Choroid plexus epithelial cell (primary cell): ENCODE measurements at regions not wholly inside any gene's neighbourhood (a gene's known extent, or its start where the extent isn't known, plus 50 kb on each side); places are given as distances from the start of the nearest gene placed in this dataset.
"Not testable (repeated sequence)": the region's sequence is repeated elsewhere in the genome, so short reads cannot be mapped to it uniquely, and the experiment has no call there.

Experiments
- DNase-seq: peaks from one replicate; pipeline ENCODE4 v3.0.0-alpha.2; 2010; ENCODE audit warnings: low read depth
- H3K4me3 ChIP-seq: 2 replicates; pipeline ENCODE4 v1.5.1; 2011; ENCODE audit warnings: low read depth, mild to moderate bottlenecking, control low read depth, low read length, moderate library complexity
- CTCF ChIP-seq: conservative IDR thresholded peaks from 2 replicates; pipeline ENCODE4 v1.5.1; 2011; ENCODE audit warnings: low read depth, mild to moderate bottlenecking, control low read depth, inconsistent platforms, low read length, moderate library complexity

- peak; percentile 68 for DNase-seq
- no peak for TF ChIP-seq CTCF
Measured at GRCh38 chr15:84112025-84112424, 123.5 kb upstream of the GOLGA6L4 start.

GRCh38 chr15:84113919-84114318, 121.7 kb upstream of the GOLGA6L4 start:
- no peak for TF ChIP-seq CTCF
- no peak overlapping the region for H3K4me3 ChIP-seq
- DNase-seq: peak; percentile 41

More at GRCh38 chr15:84112025-84112424, 123.5 kb upstream of the GOLGA6L4 start:
- no peak overlapping the region for H3K4me3 ChIP-seq

- H3K4me3 ChIP-seq, DNase-seq: not testable (repeated sequence)
Measured at GRCh38 chr15:84114680-84115079, 120.9 kb upstream of the GOLGA6L4 start.

GRCh38 chr15:84119351-84119750, 116.2 kb upstream of the GOLGA6L4 start:
- not testable (repeated sequence) for DNase-seq, H3K4me3 ChIP-seq
- TF ChIP-seq CTCF: peak; percentile 20

GRCh38 chr15:84120903-84121302, 114.7 kb upstream of the GOLGA6L4 start:
- not testable (repeated sequence) for DNase-seq, H3K4me3 ChIP-seq

GRCh38 chr15:84128706-84129105, 106.9 kb upstream of the GOLGA6L4 start:
- not testable (repeated sequence) for DNase-seq, H3K4me3 ChIP-seq

- not testable (repeated sequence) for DNase-seq, H3K4me3 ChIP-seq
Measured at GRCh38 chr15:84130098-84130831, 105.3 kb upstream of the GOLGA6L4 start.

GRCh38 chr15:84135931-84136456, 99.6 kb upstream of the GOLGA6L4 start:
- not testable (repeated sequence) for DNase-seq, H3K4me3 ChIP-seq

GRCh38 chr15:84142888-84143337, 92.7 kb upstream of the GOLGA6L4 start:
- peak; percentile 90 for DNase-seq
- TF ChIP-seq CTCF: peak; percentile 86
- no peak overlapping the region for H3K4me3 ChIP-seq
